GM12874 (cell line): ENCODE measurements at regions not wholly inside any gene's neighbourhood (a gene's known extent, or its start where the extent isn't known, plus 50 kb on each side); places are given as distances from the start of the nearest gene placed in this dataset.

Source experiments
- CTCF ChIP-seq: IDR thresholded peaks from 2 replicates; pipeline ENCODE4 v1.5.1; 2011; ENCODE audit warnings: low read depth, mild to moderate bottlenecking, control low read depth, low read length, moderate library complexity; ENCODE audit not compliant: insufficient read depth

DNA sequence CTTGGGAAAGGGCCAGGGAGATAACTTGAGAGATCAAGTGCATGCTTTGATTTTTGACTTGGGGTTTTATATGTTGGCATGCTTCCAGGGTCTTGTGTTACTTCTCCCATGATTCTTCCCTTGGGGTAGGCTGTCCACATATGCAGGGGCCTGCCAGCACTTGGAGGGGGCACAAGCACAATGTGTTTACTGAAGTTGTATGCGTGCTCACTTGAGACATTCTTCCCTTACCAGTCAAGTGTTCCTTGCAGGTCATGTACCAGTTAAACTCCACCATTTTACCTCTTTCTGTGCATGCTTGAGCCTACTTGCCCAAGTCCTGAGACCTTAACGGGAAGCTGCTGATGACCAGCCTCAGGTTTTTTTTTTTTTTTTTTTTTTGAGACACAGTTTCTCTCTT, 1880.5 kb downstream of the ARAP2 start:
- no peak for TF ChIP-seq CTCF

GRCh38 chr4:34365946-34366345, 1878.4 kb downstream of the ARAP2 start:
- TF ChIP-seq CTCF, result no peak

DNA sequence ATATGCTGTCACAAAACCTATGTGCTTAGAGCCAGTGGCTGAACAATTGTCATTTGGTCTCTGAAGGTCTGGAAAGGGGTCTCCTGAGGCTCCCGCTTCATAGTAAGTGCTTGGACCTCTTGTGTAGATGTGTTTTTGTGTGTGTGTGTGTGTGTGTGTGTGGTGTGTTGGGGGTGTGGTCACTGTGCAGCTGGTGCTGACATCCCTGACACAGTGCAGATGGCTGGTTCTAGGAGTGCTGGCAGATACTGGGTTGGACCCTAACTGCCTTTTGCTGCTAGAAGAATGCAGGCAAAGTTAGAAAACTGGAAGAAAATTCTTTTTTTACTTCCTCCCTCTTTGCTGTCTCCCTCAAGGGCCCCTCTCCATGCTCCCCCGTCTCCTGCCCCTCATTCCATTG, 1872.6 kb downstream of the ARAP2 start:
- no peak for TF ChIP-seq CTCF

DNA sequence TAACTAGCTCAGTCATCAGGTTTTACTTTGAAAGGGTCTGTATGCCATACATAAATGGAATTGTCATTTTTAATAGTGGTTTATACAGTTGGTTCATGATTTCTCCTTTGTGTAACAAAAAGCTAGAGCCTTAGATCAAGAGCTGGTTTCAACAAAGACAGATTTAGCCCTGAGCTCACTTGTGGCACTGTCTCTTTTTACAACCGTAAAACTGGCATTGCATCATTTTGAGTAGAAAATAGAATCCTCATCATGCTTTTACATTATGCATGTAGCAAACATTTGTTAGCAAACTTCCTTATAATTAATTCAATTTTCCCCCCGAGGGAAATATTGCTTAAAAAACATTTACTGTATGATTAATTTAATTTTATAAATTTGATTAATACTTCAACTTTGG, 1871.5 kb downstream of the ARAP2 start:
- TF ChIP-seq CTCF, result no peak

DNA sequence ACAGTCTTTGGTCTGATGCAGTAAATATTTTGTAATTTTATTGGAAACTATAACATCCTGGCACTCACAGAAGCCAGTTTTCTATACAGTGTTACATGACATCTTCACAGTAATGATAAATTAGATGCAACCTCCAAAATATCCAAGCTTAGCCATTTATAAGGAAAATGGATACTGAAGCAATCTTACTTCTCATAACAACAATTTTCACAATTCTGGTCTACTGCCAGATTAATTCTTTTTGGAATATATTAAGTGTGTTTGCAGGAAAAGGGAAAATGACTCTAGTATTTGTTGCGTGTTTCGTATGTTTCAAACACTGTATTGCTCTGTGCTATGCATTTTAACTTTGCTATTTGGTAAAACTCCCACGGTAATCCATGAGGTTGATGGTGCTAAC, 1870.9 kb downstream of the ARAP2 start:
- no peak for TF ChIP-seq CTCF

DNA sequence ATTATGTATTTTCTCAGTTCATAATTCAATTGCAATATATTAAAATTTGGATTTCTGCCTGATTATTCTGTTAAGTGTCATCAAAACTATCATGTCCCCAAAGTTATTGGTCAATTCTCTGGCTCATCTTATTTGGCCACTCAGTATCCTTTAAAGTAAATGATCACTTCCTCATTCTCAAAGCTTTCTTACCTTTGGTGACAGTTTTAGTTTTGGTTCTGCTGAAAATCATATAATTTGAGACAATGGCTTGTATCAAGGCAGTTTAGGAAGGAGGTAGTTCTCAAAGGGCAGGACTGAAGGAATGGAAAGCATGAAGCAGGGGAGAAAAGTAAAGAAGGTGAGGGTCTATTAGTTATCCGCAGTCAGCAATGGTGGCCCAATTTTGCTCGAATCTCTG, 1832.1 kb downstream of the ARAP2 start:
- no peak for TF ChIP-seq CTCF

DNA sequence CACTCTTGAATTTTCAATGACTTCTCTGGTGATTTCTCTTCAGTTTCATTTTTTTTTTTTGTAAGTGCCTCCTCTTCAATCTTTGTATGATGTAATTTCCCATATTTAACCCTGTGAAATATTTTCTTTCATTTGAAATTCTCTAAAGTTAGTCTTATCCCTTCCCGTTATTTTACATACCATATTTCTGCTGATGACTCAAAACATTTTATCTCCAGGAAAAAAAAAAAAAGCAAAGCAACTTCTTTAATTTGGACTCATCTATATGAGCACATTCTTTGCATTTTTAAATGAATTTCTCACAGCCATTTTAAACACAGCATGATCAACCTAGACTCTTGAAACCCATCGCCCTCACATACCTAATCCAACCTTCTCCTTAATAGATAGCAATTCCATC, 1831.4 kb downstream of the ARAP2 start:
- TF ChIP-seq CTCF, result no peak

- no peak for TF ChIP-seq CTCF
These were observed 1827.2 kb downstream of the ARAP2 start for GRCh38 chr4:34417160-34417559.
